HG03280 (cell line): ENCODE measurements at regions not wholly inside any gene's neighbourhood (a gene's known extent, or its start where the extent isn't known, plus 50 kb on each side); places are given as distances from the start of the nearest gene placed in this dataset.
"Not testable (repeated sequence)": the region's sequence is repeated elsewhere in the genome, so short reads cannot be mapped to it uniquely, and the experiment has no call there.

Experiments
- ATAC-seq: cut with Tn5 transposase; IDR thresholded peaks from one replicate; pipeline ENCODE4 v1.9.1; 2021; ENCODE audit warnings: mild to moderate bottlenecking, moderate library complexity; ENCODE audit not compliant: unreplicated experiment

GRCh38 chr1:224791362-224791941 lies 138.0 kb upstream of the DNAH14 start:
- ATAC-seq: no peak

DNA sequence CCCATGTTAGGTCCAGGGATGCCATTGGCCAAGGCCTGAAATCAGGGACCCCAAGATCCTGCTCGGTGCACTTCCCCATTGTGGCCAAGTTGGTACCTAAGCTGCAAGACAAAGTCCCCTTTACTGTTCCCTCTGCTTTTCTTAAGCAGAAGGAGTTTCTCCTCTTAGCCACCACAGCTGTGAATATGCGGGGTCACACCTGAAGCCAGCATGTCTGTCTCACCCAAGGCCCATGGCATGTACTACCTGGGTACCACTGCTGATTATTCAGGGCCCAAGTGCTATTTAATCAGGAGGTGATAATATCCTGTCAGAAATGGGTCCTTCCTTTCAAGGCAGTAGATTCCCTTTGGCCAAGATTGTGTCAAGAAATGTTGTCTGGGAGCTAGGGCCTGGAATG lies 133.9 kb upstream of the DNAH14 start:
- no peak for ATAC-seq

GRCh38 chr1:224799083-224799482 lies 130.4 kb upstream of the DNAH14 start:
- no peak for ATAC-seq

- ATAC-seq: no peak
Observed at GRCh38 chr1:224800486-224801119, 128.9 kb upstream of the DNAH14 start.

DNA sequence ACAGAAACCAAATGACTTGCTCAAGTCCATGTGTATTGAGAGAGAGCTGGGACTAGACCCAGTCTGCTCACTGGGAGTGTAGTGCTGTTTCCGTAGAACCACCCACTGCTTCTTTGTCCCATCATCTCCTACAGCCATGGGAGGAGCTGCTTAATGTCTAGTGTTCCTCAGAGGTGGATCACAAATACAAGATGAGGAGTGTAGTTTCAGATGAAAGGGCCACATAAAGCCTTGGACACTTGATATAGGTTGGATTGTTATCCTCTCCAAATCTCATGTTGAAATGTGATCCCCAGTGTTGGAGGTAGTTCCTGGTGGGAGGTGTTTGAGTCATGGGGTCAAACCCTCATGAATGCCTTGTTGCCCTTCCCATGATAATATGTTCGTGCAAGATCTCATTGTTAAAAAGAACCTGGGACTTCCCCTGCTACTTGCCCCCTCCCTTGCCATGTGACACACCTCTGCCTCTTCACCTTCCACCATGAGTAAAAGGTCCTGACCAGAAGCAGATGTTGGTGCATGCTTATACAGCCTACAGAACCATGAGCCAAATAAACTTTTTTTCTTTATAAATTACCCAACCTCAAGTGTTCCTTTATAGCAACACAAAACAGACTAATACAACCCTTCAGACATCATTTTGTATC lies 127.5 kb upstream of the DNAH14 start:
- ATAC-seq: no peak

DNA sequence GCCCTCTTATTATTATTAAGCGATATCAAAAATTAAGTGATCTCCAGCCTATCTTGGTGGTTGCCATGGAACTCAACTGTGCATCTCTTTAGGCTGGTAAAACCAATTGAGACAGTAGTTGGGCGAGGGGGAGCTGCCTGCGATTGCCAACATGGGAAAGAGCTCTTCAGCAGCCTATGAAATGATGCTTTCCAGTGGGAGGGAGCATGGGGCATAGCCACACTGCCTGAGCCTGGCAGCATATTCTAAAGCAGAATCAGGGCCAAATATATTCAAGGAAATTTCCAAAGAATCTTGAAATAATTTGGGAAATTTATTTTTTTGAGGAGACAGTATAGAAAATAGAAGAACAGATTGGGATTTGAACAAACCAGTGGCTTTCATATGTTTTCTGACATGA lies 126.9 kb upstream of the DNAH14 start:
- no peak for ATAC-seq

DNA sequence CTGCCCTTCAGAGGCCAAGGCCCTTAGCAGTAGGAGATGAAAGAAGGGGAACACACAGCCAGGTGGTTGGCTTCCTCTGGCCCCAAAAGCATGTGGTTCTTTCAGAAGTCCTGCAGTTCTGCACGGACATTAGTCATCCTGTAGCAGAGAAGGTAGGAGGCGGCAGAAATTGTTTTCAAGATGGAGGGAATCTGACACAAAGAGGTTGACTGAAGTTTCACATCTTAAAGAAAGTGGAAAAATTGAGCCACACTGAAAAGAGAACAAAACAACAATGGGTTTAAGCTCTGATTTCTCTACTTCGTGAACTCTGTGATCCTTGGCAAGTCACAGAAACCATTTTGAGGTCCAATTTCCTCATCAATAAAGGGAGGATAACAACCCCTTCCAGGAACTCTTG lies 125.3 kb upstream of the DNAH14 start:
- no peak for ATAC-seq

GRCh38 chr1:224805889-224806288 lies 123.6 kb upstream of the DNAH14 start:
- ATAC-seq: no peak

GRCh38 chr1:224809137-224809536 lies 120.3 kb upstream of the DNAH14 start:
- ATAC-seq: no peak

- ATAC-seq: peak; percentile 57
Observed at GRCh38 chr1:224809613-224810012, 119.9 kb upstream of the DNAH14 start.

DNA sequence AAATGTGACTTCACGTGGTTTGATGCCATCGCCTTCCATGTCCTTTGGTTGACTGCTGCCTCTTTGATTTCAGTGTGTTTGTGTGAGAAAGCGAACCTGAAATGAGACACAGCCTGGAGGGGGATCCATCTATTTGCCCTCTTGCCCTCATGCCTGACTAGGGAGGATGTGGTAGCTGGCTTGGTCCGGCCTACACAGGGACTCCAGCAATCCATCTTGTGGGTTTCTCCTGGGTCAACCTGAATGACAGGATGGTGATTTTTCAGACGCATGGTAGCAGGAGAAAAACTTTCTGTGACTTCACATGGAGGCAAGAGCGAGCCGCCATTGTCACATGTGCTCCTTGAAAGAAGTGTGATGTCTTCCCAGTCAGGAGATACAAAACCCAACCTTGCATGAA lies 117.9 kb upstream of the DNAH14 start:
- no peak for ATAC-seq

DNA sequence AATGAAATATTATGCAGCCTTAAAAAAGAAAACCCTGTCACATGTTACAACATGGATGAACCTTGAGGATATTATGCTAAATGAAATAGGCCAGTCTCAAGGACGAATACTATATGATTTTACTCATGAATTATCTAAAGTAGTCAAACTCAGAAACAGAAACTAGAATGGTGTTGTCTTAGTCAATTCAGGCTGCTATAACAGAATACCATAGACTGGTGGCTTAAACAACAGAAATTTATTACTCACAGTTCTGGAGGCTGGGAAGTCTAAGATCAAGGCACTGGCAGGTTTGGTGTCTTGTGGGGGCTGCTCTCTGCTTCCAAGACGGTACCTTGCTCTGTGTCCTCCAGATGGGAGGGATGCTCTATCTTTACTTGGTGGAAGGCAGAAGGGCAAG lies 113.8 kb upstream of the DNAH14 start:
- no peak for ATAC-seq

- no peak for ATAC-seq
Observed at GRCh38 chr1:224816062-224816461, 113.4 kb upstream of the DNAH14 start.

DNA sequence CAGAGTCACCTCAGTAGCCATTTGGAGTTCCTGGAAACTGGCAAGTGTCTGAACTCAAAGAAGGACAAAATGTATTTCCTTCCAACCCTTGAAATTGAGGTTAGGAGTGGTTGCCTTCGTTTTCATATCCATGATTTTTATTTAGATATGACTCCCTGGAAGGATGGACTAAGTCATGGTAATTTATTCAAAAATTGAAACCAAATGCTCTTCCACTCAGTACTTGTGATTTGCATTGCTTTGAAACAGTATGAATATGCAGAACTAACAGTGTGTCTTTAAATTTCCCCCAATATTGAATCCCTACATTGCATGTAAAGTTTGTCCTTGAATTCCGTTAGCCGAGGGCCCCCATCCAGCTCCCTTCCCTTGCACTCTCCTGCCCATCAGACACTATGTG lies 112.1 kb upstream of the DNAH14 start:
- no peak for ATAC-seq

DNA sequence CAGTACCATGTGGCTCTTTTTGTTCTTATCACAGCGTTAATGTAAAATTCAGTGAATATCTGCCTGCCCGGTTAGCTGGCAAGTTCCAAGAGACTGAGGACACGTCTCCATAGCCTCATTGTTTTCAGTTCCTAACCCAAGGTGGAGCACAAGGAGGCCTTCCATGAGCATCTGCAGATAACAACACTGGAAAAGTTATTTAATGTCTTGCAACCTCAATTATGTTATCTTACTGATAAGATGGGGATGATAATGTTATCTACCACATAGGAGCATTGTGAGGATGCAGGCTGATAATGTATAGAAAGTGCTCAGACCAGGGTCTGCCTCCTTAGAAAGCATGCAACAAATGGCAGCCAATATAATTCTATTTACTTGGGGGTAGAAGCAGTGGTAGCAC lies 109.6 kb upstream of the DNAH14 start:
- ATAC-seq: no peak

DNA sequence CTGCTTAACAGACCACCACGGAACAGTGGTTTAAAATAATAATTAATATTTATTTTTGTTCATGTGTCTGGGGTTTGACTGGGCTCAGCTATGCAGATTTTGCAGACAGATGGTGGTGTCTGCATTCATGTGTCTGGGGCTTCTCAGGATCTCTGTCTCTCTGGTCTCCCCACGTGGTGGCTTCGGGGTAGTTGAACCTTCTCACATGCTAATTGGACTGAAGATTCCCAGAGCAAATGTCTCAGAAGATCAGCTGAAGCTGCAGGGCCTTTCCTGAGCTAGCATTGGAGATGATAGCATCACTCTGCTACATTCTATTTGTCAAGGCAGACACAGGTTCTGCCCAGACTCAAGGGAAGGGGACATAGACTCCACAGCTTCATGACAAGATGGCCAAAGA lies 109.1 kb upstream of the DNAH14 start:
- ATAC-seq: no peak

- not testable (repeated sequence) for ATAC-seq
Observed at GRCh38 chr1:224821751-224822150, 107.7 kb upstream of the DNAH14 start.

DNA sequence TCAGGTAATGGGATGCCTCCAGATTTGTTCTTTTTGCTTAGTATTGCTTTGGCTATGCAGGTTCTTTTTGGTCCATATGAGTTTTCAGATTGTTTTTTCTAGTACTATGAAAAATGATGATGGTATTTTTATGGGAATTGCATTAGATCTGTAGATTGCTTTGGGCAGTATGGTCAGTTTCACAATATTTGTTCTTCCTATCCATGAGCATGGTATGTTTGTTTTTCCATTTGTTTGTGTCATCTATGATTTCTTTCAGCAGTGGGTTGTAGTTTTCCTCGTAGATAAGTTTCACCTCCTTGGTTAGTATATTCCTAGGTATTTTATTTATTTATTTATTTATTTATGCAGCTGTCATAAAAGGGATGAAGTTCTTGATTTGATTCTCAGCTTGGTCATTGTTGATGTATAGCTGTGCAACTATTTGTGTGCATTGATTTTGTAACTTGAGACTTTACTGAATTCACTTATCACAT lies 103.9 kb upstream of the DNAH14 start:
- ATAC-seq: no peak

DNA sequence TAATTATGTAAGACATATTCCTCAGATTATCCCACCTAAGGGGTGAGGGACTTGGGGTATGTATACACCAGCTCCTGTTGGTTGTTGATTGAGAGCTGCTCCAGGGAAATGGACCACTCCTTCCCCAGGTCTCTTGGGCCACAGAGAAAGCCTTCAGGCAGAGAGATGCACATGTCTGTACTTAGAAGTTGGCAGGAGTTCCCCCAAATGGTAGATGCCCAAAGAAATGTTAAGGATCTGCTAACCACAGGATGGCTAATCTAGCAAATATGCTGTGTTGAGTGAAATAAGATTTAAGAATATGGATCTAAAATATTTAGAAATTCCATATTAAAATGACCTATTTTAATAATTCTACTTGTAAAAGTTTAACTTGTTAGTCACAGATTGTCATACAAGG lies 100.8 kb upstream of the DNAH14 start:
- no peak for ATAC-seq

GRCh38 chr1:224831501-224831900 lies 98.0 kb upstream of the DNAH14 start:
- ATAC-seq: no peak

DNA sequence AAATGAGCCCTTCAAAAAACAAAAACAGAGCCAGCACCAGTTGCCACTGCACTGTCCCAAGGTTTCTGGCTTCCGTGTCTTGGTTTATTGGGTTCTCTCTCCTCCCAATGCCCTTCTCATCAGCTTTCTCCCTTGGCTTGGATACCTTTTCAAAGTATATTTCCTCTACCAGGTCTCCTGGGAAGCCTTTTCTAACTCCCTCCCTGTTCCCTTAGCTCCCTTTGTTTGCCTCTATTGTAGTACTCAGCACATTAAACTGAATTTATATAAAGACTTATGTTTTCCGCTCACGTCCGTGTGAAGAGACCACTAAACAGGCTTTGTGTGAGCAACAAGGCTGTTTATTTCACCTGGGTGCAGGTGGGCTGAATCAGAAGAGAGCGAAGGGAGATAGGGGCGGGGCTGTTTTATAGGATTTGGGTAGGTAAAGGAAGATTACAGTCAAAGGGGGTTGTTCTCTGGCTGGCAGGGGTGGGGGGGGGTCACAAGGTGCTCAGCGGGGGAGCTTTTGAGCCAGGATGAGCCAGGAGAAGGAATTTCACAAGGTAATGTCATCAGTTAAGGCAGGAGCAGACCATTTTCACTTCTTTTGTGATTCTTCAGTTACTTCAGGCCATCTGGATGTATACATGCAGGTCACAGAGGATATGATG lies 89.7 kb upstream of the DNAH14 start:
- not testable (repeated sequence) for ATAC-seq

- ATAC-seq: not testable (repeated sequence)
Observed at GRCh38 chr1:224841803-224842202, 87.7 kb upstream of the DNAH14 start.
